ENCODE measurements at regions not wholly inside any gene's neighbourhood (a gene's known extent, or its start where the extent isn't known, plus 50 kb on each side); places are given as distances from the start of the nearest gene placed in this dataset.

DNA sequence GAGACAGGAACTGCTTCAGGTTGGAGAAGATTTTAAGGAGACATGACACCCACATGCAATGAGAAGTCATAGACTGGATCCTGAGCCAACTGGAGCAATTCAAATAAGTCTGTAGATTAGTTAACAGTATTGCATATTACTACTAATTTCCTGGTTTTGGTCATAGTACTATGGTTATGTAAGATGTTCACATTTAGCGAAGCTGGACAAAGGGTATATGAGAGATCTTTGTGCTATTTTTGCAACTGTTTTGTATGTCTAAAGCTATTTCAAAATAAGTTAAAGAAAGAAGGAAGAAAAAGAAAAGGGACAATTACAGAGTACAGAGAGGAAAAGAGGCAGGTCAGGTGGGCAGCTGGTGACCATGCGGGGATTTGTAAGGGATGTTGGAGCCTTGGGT lies 116.5 kb upstream of the SVIL start:
- Histone ChIP-seq H3K4me3 (ENCODE audit: low read length) (no peak overlapping the region), H3K27me3 (ENCODE audit: insufficient read depth, low read length, poor library complexity, severe bottlenecking) (no peaks in the 10 kb centered on the region)
- CTCF ChIA-PET, result interaction anchor here (1.1 kb wide), 1 partner anchor 15 kb away, joined by 3 read pairs; no protein-coding TSS in a partner anchor

GRCh38 chr10:29749150-29749549 lies 114.4 kb upstream of the SVIL start:
- Histone ChIP-seq H3K9me3 (ENCODE audit: low read length) (no peaks in the 10 kb centered on the region), H3K27ac (ENCODE audit: low read depth, low read length) (no peak overlapping the region), H3K27me3 (ENCODE audit: insufficient read depth, low read length, poor library complexity, severe bottlenecking) (no peaks in the 10 kb centered on the region), H3K4me1 (ENCODE audit: insufficient read depth, low read length) (no peaks in the 10 kb centered on the region), H3K4me3 (ENCODE audit: low read length) (no peak overlapping the region), H3K36me3 (ENCODE audit: insufficient read depth, low read length) (no peaks in the 10 kb centered on the region)
- no peaks in the 10 kb centered on the region for H3K9me3 Mint-ChIP-seq
- no peaks in the 10 kb centered on the region for H3K4me1 Mint-ChIP-seq
- DNase-seq, result no peak
- no peak overlapping the region for H3K4me3 Mint-ChIP-seq
- H3K36me3 Mint-ChIP-seq, result no peaks in the 10 kb centered on the region
- POLR2A ChIA-PET, result no interaction called here
- no peak overlapping the region for H3K27ac Mint-ChIP-seq
- CTCF ChIA-PET, result no interaction called here
- peaks cover 4 to 34% of the 10 kb centered on the region in 2 donors for H3K27me3 Mint-ChIP-seq

More for the DNA sequence above, 116.5 kb upstream of the SVIL start:
- Mint-ChIP-seq H3K36me3 (no peaks in the 10 kb centered on the region), H3K4me1 (no peaks in the 10 kb centered on the region), H3K9me3 (no peaks in the 10 kb centered on the region), H3K27me3 (peaks cover 5 to 24% of the 10 kb centered on the region in 2 donors), H3K4me3 (no peak overlapping the region), H3K27ac (no peak overlapping the region)
- DNase-seq, result no peak
- Histone ChIP-seq H3K27ac (ENCODE audit: low read depth, low read length) (no peak overlapping the region), H3K4me1 (ENCODE audit: insufficient read depth, low read length) (no peaks in the 10 kb centered on the region), H3K9me3 (ENCODE audit: low read length) (no peaks in the 10 kb centered on the region), H3K36me3 (ENCODE audit: insufficient read depth, low read length) (no peaks in the 10 kb centered on the region)
- POLR2A ChIA-PET, result no interaction called here

DNA sequence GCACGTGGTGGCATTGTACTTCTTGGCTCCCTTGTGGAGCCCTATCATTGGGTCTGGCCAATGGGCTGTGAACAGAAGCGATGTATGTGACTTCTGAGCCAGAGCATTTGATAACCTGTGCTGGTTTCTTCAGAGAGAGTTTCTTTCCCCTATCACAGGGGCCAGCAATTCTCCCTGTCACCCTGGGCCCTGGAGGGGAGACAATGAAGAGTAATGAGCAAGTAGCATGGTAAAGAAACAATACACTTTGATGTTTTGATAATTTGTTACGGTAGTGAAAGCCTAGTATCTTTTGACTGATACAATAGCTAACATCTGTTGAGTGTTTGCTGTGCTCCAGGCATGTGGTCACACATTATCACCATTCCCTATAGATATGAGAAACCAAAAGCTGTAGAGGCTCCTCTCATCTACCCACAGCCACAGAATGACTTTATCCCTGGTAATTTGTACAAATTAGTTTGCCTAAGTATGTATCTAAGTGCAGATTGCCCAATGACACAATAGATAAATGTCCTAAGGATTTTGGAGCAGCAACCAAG lies 113.4 kb upstream of the SVIL start:
- Histone ChIP-seq H3K4me1 (ENCODE audit: insufficient read depth, low read length) (no peaks in the 10 kb centered on the region), H3K27ac (ENCODE audit: low read depth, low read length) (no peak overlapping the region), H3K9me3 (ENCODE audit: low read length) (no peaks in the 10 kb centered on the region), H3K4me3 (ENCODE audit: low read length) (no peak overlapping the region), H3K27me3 (ENCODE audit: insufficient read depth, low read length, poor library complexity, severe bottlenecking) (no peaks in the 10 kb centered on the region), H3K36me3 (ENCODE audit: insufficient read depth, low read length) (no peaks in the 10 kb centered on the region)
- POLR2A ChIA-PET, result no interaction called here
- CTCF ChIA-PET, result no interaction called here
- Mint-ChIP-seq H3K9me3 (no peaks in the 10 kb centered on the region), H3K4me3 (no peak overlapping the region), H3K4me1 (no peaks in the 10 kb centered on the region), H3K27me3 (peaks cover 8 to 42% of the 10 kb centered on the region in 2 donors), H3K27ac (peak overlapping the region in 1 of 8 donors; percentile 16), H3K36me3 (no peaks in the 10 kb centered on the region)
- DNase-seq, result no peak

DNA sequence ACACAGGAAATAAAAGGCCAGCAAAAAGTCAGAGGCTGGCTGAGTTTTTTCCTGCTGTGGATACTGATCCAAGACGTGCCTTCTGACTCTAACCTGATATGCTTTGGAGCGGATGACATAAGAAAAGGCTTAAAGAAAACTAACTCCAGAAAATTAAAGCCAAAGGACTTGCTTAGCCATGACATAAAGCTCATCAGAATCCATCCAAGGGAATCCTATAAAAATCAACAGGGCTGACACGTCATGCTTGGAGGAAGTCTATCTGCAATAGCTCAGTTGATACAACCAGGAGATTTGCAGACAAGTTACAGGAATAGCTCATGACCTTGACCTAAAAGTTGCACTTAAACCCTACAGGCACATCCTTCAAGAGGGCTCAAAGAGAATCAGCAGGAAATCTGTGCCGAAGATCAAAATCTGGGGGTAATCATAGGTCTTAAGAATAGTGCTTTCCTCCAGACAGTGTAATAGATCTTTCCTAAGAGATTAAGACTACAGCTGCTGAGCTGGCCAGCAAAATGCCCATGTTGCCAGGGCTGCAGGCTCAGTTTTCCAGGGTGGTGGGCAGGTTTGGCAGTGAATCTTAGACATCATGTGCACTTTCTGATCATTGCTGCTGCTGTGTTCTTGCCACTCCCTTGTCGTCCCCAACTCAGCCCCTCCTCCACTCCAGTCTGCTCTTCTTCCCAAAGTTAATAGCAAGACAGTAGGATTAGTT lies 111.5 kb upstream of the SVIL start:
- no peak overlapping the region for H3K27ac ChIP-seq (ENCODE audit: low read depth, low read length)
- Mint-ChIP-seq H3K9me3 (no peaks in the 10 kb centered on the region), H3K4me3 (no peak overlapping the region), H3K4me1 (no peaks in the 10 kb centered on the region), H3K27ac (no peak overlapping the region), H3K27me3 (peaks cover 13 to 45% of the 10 kb centered on the region in 2 donors), H3K36me3 (no peaks in the 10 kb centered on the region)
- no peak overlapping the region for H3K4me3 ChIP-seq (ENCODE audit: low read length)
- H3K36me3 ChIP-seq (ENCODE audit: insufficient read depth, low read length), result no peaks in the 10 kb centered on the region
- H3K9me3 ChIP-seq (ENCODE audit: low read length), result no peaks in the 10 kb centered on the region
- H3K4me1 ChIP-seq (ENCODE audit: insufficient read depth, low read length), result no peaks in the 10 kb centered on the region
- no peak for DNase-seq
- ChIA-PET CTCF (interaction anchor here (1.0 kb wide), 1 partner anchor 12 kb away, joined by 3 read pairs; no protein-coding TSS in a partner anchor), POLR2A (no interaction called here)
- no peaks in the 10 kb centered on the region for H3K27me3 ChIP-seq (ENCODE audit: insufficient read depth, low read length, poor library complexity, severe bottlenecking)

DNA sequence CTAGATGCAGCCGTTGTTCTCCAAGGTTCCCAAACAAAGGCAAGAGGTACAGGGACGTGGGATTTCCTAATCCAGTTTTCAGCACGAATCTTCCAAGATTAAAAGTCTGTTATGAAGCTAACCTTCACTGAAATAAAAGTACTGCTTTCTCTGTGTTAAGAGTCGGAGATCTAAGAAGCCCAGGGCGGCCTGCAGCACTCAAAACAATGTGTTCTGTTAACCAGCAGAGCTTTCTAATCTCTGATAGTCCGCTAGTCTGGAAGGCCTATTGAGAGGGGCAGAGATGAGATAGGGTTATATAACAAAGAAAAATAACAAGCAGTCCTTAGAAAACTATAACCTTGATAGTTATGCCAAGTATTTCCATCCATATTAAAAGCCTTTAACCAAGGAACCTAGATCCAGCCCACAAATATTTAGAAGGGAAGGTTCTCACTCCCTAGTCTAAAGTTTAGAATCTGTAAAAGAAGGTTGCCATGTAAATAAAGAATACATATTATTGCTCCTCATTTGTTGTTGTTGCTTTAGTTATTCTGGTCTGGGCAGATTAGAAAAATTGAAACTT lies 106.3 kb upstream of the SVIL start:
- Mint-ChIP-seq H3K27ac (no peak overlapping the region), H3K36me3 (no peaks in the 10 kb centered on the region), H3K27me3 (peaks cover 12 to 22% of the 10 kb centered on the region in 2 donors), H3K4me1 (peaks cover 4 to 11% (median 5%) of the 10 kb centered on the region in 3 donors), H3K9me3 (no peaks in the 10 kb centered on the region), H3K4me3 (peak overlapping the region in 1 of 7 donors; percentile 4)
- H3K36me3 ChIP-seq (ENCODE audit: insufficient read depth, low read length), result no peaks in the 10 kb centered on the region
- no peaks in the 10 kb centered on the region for H3K4me1 ChIP-seq (ENCODE audit: insufficient read depth, low read length)
- H3K4me3 ChIP-seq (ENCODE audit: low read length), result no peak overlapping the region
- no peak for DNase-seq
- ChIA-PET POLR2A (no interaction called here), CTCF (no interaction called here)
- H3K27me3 ChIP-seq (ENCODE audit: insufficient read depth, low read length, poor library complexity, severe bottlenecking), result no peaks in the 10 kb centered on the region
- H3K9me3 ChIP-seq (ENCODE audit: low read length), result no peaks in the 10 kb centered on the region
- H3K27ac ChIP-seq (ENCODE audit: low read depth, low read length), result no peak overlapping the region

GRCh38 chr10:29738341-29738740 lies 103.6 kb upstream of the SVIL start:
- H3K4me1 Mint-ChIP-seq, result peaks cover 19 to 24% (median 19%) of the 10 kb centered on the region in 3 donors
- peaks cover 16% of the 10 kb centered on the region for H3K4me1 ChIP-seq (ENCODE audit: insufficient read depth, low read length)
- peak overlapping the region in 4 of 7 donors; percentile 8 to 23 (median 18) for H3K4me3 Mint-ChIP-seq
- peaks cover 8% of the 10 kb centered on the region in 2 donors for H3K27me3 Mint-ChIP-seq
- H3K27me3 ChIP-seq (ENCODE audit: insufficient read depth, low read length, poor library complexity, severe bottlenecking), result no peaks in the 10 kb centered on the region
- no peaks in the 10 kb centered on the region for H3K9me3 ChIP-seq (ENCODE audit: low read length)
- no peaks in the 10 kb centered on the region for H3K36me3 ChIP-seq (ENCODE audit: insufficient read depth, low read length)
- CTCF ChIA-PET, result no interaction called here
- no peak for DNase-seq
- H3K4me3 ChIP-seq (ENCODE audit: low read length), result no peak overlapping the region
- H3K27ac ChIP-seq (ENCODE audit: low read depth, low read length), result no peak overlapping the region
- H3K36me3 Mint-ChIP-seq, result no peaks in the 10 kb centered on the region
- POLR2A ChIA-PET, result no interaction called here
- no peak overlapping the region for H3K27ac Mint-ChIP-seq
- no peaks in the 10 kb centered on the region for H3K9me3 Mint-ChIP-seq

GRCh38 chr10:29737074-29737593 lies 102.4 kb upstream of the SVIL start:
- Histone ChIP-seq H3K27ac (ENCODE audit: low read depth, low read length) (no peak overlapping the region), H3K4me3 (ENCODE audit: low read length) (no peak overlapping the region), H3K9me3 (ENCODE audit: low read length) (no peaks in the 10 kb centered on the region), H3K36me3 (ENCODE audit: insufficient read depth, low read length) (no peaks in the 10 kb centered on the region), H3K4me1 (ENCODE audit: insufficient read depth, low read length) (peaks cover 20% of the 10 kb centered on the region), H3K27me3 (ENCODE audit: insufficient read depth, low read length, poor library complexity, severe bottlenecking) (no peaks in the 10 kb centered on the region)
- Mint-ChIP-seq H3K27ac (peak overlapping the region in 3 of 8 donors; percentile 56 to 96 (median 80)), H3K27me3 (peaks cover 3 to 4% of the 10 kb centered on the region in 2 donors), H3K4me1 (peaks cover 25 to 34% (median 28%) of the 10 kb centered on the region in 3 donors), H3K9me3 (no peaks in the 10 kb centered on the region), H3K36me3 (no peaks in the 10 kb centered on the region), H3K4me3 (peak overlapping the region; percentile 73 to 91 (median 85))
- POLR2A ChIA-PET, result no interaction called here
- CTCF ChIA-PET, result interaction anchor here (1.9 kb wide), 1 partner anchor 79 kb away, joined by 10 read pairs; no protein-coding TSS in a partner anchor
- DNase-seq, result no peak

All from CD8-positive, alpha-beta memory T cell (primary cell).